A549 (cell line): ENCODE measurements at regions not wholly inside any gene's neighbourhood (a gene's known extent, or its start where the extent isn't known, plus 50 kb on each side); places are given as distances from the start of the nearest gene placed in this dataset.
"Not testable (repeated sequence)": the region's sequence is repeated elsewhere in the genome, so short reads cannot be mapped to it uniquely, and the experiment has no call there.

ENCODE experiments used
- ATAC-seq, 2 experiments: fragments of 200-7000 bp in 1 of 2; fragments of >200 bp in 1 of 2; cut with Nextera tagmentation in 1 of 2; cut with Tn5 transposase in 1 of 2; 3 replicates each; pipeline versions ENCODE4 v1.8.0 to v1.9.1; 2018 to 2020; ENCODE audit warnings: mild to moderate bottlenecking in 1 of 2, moderate library complexity in 1 of 2
- CTCF ChIA-PET: fragments of 300-600 bp; sonication (Branson Sonifier 250); formaldehyde crosslinking; extraction: SDS; loops from one replicate; lab custom pipeline; 2021; ENCODE audit warnings: antibody characterized with exemption, inconsistent platforms; lab: Yijun Ruan, JAX
- POLR2A ChIA-PET: fragments of 350-600 bp; formaldehyde crosslinking; extraction: SDS; loops from one replicate; lab custom pipeline; 2021; ENCODE audit warnings: antibody characterized with exemption, inconsistent platforms; lab: Yijun Ruan, JAX
- DNase-seq, 2 experiments: peaks; one replicate each; pipeline versions ENCODE4 v3.0.0 to v3.0.0-alpha.2; 2011 to 2016; ENCODE audit warnings: low read depth in 1 of 2, low spot score in 1 of 2
- FAIRE-seq: peaks from 2 replicates; lab custom pipeline; 2011; peaks lifted over from hg19 to GRCh38; lab: Jason Lieb, UNC
- H3K27ac ChIP-seq, 2 experiments: fragments of >200 bp; sonication (Bioruptor Twin); formaldehyde crosslinking; 3 replicates each; pipeline ENCODE4 v1.5.1; 2016 to 2017
- H3K4me1 ChIP-seq: fragments of >200 bp; sonication (Bioruptor Twin); formaldehyde crosslinking; 3 replicates; pipeline ENCODE4 v1.6.1; 2016
- H3K4me2 ChIP-seq: fragments of >200 bp; sonication (Bioruptor Twin); formaldehyde crosslinking; 3 replicates; pipeline ENCODE4 v1.6.1; 2016
- H3K4me3 ChIP-seq: fragments of >200 bp; sonication (Bioruptor Twin); formaldehyde crosslinking; 3 replicates; pipeline ENCODE4 v1.5.1; 2016
- H3K9me3 ChIP-seq: fragments of >200 bp; sonication (Bioruptor Twin); formaldehyde crosslinking; 3 replicates; pipeline ENCODE4 v1.6.1; 2016
- BHLHE40 ChIP-seq: IDR thresholded peaks from 2 replicates; pipeline ENCODE4 v1.6.1; 2012; ENCODE audit warnings: low read depth, low read length, inconsistent platforms
- CHD4 ChIP-seq: fragments of 200-600 bp; sonication (generic); IDR thresholded peaks from 2 replicates; pipeline ENCODE4 v1.6.1; 2016; ENCODE audit warnings: antibody characterized with exemption, mild to moderate bottlenecking, borderline replicate concordance
- EP300 ChIP-seq, 2 experiments: fragments of >200 bp; sonication (Bioruptor Twin); formaldehyde crosslinking; IDR thresholded peaks; 2 replicates in 1 of 2; 3 replicates in 1 of 2; pipeline ENCODE4 v1.6.1; 2016 to 2017
- HDAC2 ChIP-seq: fragments of 200-600 bp; sonication (generic); IDR thresholded peaks from 2 replicates; pipeline ENCODE4 v1.6.1; 2016
- HEYL ChIP-seq: fragments of 250-450 bp; sonication (Bioruptor Pico); IDR thresholded peaks from 2 replicates; pipeline ENCODE4 v1.8.0; 2021; ENCODE audit warnings: mild to moderate bottlenecking, moderate library complexity
- HOXA7 ChIP-seq: fragments of 250-450 bp; sonication (Bioruptor Pico); IDR thresholded peaks from 2 replicates; pipeline ENCODE4 v1.5.0; 2020; ENCODE audit warnings: mild to moderate bottlenecking, moderate library complexity
- JUNB ChIP-seq: fragments of >200 bp; sonication (Bioruptor Twin); formaldehyde crosslinking; IDR thresholded peaks from 2 replicates; pipeline ENCODE4 v1.6.1; 2016
- MYC ChIP-seq: IDR thresholded peaks from 2 replicates; pipeline ENCODE4 v1.6.1; 2012; ENCODE audit warnings: mild to moderate bottlenecking, inconsistent platforms, low read length, improper control_type of control experiment, borderline replicate concordance
- NFE2L2 ChIP-seq: fragments of 150-350 bp; conservative IDR thresholded peaks from 2 replicates; pipeline ENCODE4 v1.6.1; 2014; ENCODE audit warnings: low read length
- NPAS2 ChIP-seq: fragments of 250-450 bp; sonication (Bioruptor Pico); IDR thresholded peaks from 2 replicates; pipeline ENCODE4 v1.8.0; 2022; ENCODE audit warnings: mild to moderate bottlenecking, moderate library complexity, borderline replicate concordance
- RCOR1 ChIP-seq: fragments of 150-350 bp; IDR thresholded peaks from 2 replicates; pipeline ENCODE4 v1.6.1; 2014; ENCODE audit warnings: antibody characterized with exemption, low read length, low read depth
- RFX5 ChIP-seq: fragments of 450-650 bp; IDR thresholded peaks from 2 replicates; pipeline ENCODE4 v1.7.1; 2014; ENCODE audit warnings: antibody characterized with exemption, mild to moderate bottlenecking, moderate library complexity
- RNF2 ChIP-seq: fragments of 200-600 bp; sonication (generic); IDR thresholded peaks from 2 replicates; pipeline ENCODE4 v1.6.1; 2016; ENCODE audit warnings: low read depth, mild to moderate bottlenecking, antibody characterized with exemption, moderate library complexity, borderline replicate concordance
- SMC3 ChIP-seq: fragments of >200 bp; sonication (Bioruptor Twin); formaldehyde crosslinking; IDR thresholded peaks from 3 replicates; pipeline ENCODE4 v1.6.1; 2018; ENCODE audit warnings: inconsistent platforms
- WGBS: methylation state at CpG from one replicate; pipeline ENCODE4 v1.1.6; 2017; ENCODE audit errors: missing lambda C conversion rate; 5-methylcytosine and 5-hydroxymethylcytosine counted together
- TF ChIP-seq, protein P1 (sequence below): fragments of >200 bp; sonication (Bioruptor Twin); formaldehyde crosslinking; IDR thresholded peaks from 3 replicates; pipeline ENCODE4 v1.6.1; 2016
- TF ChIP-seq, protein P2 (sequence below): fragments of 150-350 bp; IDR thresholded peaks from 2 replicates; pipeline ENCODE4 v1.6.1; 2014; ENCODE audit warnings: low read depth, mild to moderate bottlenecking, low read length
- TF ChIP-seq, protein P3 (sequence below): IDR thresholded peaks from 2 replicates; pipeline ENCODE4 v1.6.1; 2012; ENCODE audit warnings: low read depth, borderline replicate concordance
- TF ChIP-seq, protein P4 (sequence below): fragments of 450-650 bp; IDR thresholded peaks from 2 replicates; pipeline ENCODE4 v1.6.1; 2014; ENCODE audit warnings: antibody characterized with exemption
- TF ChIP-seq, protein P5 (sequence below): fragments of 200-600 bp; sonication (generic); IDR thresholded peaks from 2 replicates; pipeline ENCODE4 v1.6.1; 2016; ENCODE audit warnings: antibody characterized with exemption, mild to moderate bottlenecking, moderate library complexity

DNA sequence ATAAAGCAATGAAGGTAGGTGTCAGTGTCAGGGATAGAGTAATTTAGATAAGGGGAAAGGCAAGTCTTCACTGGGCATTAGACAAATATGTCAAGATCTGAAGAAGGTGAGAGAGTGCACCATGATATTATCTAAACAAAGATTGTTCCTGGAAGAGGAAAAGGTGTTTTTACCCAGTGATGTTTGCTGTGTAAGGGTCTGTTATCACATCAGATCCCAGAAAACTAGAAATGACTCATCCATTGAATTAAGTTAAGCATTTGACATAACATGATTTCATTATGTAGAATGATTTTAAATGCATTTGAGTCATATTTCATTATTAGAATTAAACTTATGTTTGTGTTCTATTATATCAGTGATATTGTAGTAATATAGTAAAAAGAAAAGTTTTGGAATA lies 1279.5 kb upstream of the CITED2 start (continued):
- TF ChIP-seq, protein P1, sequence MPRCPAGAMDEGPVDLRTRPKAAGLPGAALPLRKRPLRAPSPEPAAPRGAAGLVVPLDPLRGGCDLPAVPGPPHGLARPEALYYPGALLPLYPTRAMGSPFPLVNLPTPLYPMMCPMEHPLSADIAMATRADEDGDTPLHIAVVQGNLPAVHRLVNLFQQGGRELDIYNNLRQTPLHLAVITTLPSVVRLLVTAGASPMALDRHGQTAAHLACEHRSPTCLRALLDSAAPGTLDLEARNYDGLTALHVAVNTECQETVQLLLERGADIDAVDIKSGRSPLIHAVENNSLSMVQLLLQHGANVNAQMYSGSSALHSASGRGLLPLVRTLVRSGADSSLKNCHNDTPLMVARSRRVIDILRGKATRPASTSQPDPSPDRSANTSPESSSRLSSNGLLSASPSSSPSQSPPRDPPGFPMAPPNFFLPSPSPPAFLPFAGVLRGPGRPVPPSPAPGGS, result no peak
- TF ChIP-seq NPAS2 (CRISPR knock-in tag) (no peak), HOXA7 (CRISPR knock-in tag) (no peak)
- TF ChIP-seq, all 56 proteins: peak for 0

DNA sequence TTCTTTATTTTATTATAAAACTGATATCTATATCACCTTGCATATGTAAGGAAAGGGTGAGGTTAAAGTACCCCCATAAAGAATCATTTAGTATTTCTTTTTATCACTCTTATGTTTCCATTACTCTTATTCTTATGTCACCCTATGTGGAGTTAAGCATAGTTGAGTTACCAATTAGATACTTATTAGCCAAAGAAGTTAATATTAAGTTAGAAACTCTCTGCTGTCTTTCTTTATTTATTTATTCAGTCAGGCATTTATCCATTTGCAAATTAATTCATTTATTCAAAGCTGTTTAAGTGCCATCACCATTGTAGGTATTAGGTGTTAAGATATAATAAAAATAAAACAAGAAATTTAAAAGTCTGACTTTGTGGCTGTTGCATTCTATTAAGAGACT lies 1279.1 kb upstream of the CITED2 start:
- no peak overlapping the region for H3K4me3 ChIP-seq
- H3K9me3 ChIP-seq, result no peaks in the 10 kb centered on the region
- H3K4me2 ChIP-seq, result no peak overlapping the region
- no peak for ATAC-seq
- POLR2A ChIA-PET, result no interaction called here
- no peaks in the 10 kb centered on the region for H3K4me1 ChIP-seq
- CTCF ChIA-PET, result no interaction called here
- H3K27ac ChIP-seq, result no peak overlapping the region
- no peak for FAIRE-seq
- no peak for DNase-seq
- TF ChIP-seq RCOR1 (no peak), HDAC2 (no peak), MYC (no peak), RFX5 (no peak)

DNA sequence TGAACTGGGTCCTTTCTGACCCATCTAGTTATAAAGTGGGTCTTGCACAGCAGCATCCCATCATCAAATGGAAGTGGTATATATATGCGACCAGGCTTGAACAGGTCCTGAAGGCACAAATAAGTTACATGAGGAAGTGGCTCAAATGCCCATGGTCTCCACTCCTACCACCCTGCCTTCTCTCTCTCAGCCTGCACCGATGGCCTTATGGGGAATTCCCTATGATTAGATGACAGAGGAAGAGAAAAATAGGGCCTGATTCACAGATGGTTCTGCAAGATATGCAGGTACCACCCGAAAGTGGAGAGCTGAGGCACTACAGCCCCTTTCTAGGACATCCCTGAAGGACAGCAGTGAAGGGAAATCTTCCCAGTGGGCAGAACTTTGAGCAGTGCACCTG lies 1275.1 kb upstream of the CITED2 start:
- WGBS, result 44% methylated on average over 3 of the region's 3 CpGs
- H3K27ac ChIP-seq, ATAC-seq, CTCF ChIA-PET, H3K4me2 ChIP-seq, FAIRE-seq, H3K4me3 ChIP-seq, POLR2A ChIA-PET, H3K9me3 ChIP-seq, DNase-seq, H3K4me1 ChIP-seq: not testable (repeated sequence)

DNA sequence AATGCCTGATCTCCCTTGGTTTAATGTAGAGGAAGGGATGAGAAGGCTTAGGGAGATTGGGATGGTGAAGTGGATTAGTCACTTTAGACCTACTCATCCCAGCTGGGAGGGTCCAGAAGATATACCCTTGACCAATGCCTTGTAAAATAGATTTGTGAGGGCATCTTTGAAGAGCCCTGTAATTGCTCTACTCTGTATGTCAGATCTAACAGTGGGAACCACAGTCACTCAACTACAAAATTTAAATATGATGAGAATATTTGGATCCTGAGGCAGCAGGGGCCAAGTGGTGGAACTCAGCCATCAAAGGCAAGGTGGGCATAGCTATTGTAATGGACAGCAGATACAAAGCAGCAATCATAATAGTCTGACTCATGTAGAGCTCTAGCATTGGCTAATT lies 1272.9 kb upstream of the CITED2 start:
- CTCF ChIA-PET, POLR2A ChIA-PET, H3K4me1 ChIP-seq, H3K9me3 ChIP-seq, H3K4me3 ChIP-seq, H3K4me2 ChIP-seq, DNase-seq, ATAC-seq, FAIRE-seq, H3K27ac ChIP-seq: not testable (repeated sequence)

DNA sequence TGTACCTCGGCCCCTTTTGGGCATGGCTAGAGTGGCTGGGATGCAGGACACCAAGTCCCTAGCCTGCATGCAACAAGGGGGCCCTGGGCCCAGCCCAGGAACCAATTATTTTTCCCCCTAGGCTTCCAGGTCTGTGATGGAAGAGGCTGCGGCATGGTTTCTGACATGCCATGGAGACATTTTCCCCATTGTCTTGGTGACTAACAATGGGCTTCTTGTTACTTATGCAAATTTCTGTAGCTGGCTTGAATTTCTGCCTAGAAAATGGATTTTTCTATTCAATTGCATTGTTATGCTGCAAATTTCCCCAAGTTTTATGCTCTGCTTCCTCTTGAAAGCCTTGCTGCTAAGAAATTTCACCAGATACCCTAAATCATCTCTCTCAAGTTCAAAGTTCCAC lies 1269.6 kb upstream of the CITED2 start:
- ChIA-PET CTCF (no interaction called here), POLR2A (no interaction called here)
- 63% methylated on average over 1 of the region's 2 CpGs for WGBS
- H3K4me1 ChIP-seq, result no peaks in the 10 kb centered on the region
- H3K4me2 ChIP-seq, result no peak overlapping the region
- 0 out of 3 replicates have a peak, but pooled peaks cover 4% of the 10 kb centered on the region for H3K9me3 ChIP-seq
- ATAC-seq (no peak), FAIRE-seq (no peak)
- no peak overlapping the region for H3K27ac ChIP-seq
- TF ChIP-seq CHD4, result no peak
- TF ChIP-seq SMC3, result no peak
- no peak for TF ChIP-seq RNF2
- TF ChIP-seq JUNB, result no peak
- TF ChIP-seq, all 56 proteins: peak for 0
- no peak overlapping the region for H3K4me3 ChIP-seq
- DNase-seq, result no peak

DNA sequence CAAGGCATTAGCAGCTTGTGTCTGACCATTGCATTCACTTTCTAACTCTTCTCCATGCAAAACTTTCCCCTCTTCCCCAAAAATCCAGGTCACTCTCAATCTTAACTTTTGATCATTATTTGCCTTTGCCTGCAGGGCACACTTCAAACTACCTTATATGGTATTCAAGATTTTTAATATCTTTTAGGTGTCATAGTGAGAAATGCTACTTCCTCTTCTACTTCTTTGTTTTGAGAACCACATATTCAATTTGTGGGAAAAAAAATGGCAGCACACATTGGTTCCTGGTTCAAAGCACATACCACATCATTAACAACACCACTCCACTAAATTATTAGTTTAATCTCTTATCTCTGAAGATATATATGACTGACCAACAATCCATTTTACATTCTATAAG lies 1267.0 kb upstream of the CITED2 start:
- Histone ChIP-seq H3K4me1 (no peaks in the 10 kb centered on the region), H3K27ac (no peak overlapping the region), H3K4me2 (no peak overlapping the region), H3K4me3 (no peak overlapping the region), H3K9me3 (no peaks in the 10 kb centered on the region)
- POLR2A ChIA-PET, result no interaction called here
- ATAC-seq, result no peak
- CTCF ChIA-PET, result no interaction called here
- no peak for DNase-seq
- no peak for FAIRE-seq
- TF ChIP-seq, protein P2, sequence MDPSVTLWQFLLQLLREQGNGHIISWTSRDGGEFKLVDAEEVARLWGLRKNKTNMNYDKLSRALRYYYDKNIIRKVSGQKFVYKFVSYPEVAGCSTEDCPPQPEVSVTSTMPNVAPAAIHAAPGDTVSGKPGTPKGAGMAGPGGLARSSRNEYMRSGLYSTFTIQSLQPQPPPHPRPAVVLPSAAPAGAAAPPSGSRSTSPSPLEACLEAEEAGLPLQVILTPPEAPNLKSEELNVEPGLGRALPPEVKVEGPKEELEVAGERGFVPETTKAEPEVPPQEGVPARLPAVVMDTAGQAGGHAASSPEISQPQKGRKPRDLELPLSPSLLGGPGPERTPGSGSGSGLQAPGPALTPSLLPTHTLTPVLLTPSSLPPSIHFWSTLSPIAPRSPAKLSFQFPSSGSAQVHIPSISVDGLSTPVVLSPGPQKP, result no peak
- no peak for TF ChIP-seq HEYL
- TF ChIP-seq, protein P3, sequence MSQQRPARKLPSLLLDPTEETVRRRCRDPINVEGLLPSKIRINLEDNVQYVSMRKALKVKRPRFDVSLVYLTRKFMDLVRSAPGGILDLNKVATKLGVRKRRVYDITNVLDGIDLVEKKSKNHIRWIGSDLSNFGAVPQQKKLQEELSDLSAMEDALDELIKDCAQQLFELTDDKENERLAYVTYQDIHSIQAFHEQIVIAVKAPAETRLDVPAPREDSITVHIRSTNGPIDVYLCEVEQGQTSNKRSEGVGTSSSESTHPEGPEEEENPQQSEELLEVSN, result no peak
- TF ChIP-seq EP300 (IDR thresholded peaks at IDR 0.05), result no peak
- no peak for TF ChIP-seq BHLHE40
- TF ChIP-seq, protein P4, sequence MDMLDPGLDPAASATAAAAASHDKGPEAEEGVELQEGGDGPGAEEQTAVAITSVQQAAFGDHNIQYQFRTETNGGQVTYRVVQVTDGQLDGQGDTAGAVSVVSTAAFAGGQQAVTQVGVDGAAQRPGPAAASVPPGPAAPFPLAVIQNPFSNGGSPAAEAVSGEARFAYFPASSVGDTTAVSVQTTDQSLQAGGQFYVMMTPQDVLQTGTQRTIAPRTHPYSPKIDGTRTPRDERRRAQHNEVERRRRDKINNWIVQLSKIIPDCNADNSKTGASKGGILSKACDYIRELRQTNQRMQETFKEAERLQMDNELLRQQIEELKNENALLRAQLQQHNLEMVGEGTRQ, result no peak
- TF ChIP-seq NFE2L2, result no peak
- no peak for TF ChIP-seq RNF2
- no peak for TF ChIP-seq NPAS2 (CRISPR knock-in tag)
- TF ChIP-seq MYC, result no peak
- TF ChIP-seq, protein P5, sequence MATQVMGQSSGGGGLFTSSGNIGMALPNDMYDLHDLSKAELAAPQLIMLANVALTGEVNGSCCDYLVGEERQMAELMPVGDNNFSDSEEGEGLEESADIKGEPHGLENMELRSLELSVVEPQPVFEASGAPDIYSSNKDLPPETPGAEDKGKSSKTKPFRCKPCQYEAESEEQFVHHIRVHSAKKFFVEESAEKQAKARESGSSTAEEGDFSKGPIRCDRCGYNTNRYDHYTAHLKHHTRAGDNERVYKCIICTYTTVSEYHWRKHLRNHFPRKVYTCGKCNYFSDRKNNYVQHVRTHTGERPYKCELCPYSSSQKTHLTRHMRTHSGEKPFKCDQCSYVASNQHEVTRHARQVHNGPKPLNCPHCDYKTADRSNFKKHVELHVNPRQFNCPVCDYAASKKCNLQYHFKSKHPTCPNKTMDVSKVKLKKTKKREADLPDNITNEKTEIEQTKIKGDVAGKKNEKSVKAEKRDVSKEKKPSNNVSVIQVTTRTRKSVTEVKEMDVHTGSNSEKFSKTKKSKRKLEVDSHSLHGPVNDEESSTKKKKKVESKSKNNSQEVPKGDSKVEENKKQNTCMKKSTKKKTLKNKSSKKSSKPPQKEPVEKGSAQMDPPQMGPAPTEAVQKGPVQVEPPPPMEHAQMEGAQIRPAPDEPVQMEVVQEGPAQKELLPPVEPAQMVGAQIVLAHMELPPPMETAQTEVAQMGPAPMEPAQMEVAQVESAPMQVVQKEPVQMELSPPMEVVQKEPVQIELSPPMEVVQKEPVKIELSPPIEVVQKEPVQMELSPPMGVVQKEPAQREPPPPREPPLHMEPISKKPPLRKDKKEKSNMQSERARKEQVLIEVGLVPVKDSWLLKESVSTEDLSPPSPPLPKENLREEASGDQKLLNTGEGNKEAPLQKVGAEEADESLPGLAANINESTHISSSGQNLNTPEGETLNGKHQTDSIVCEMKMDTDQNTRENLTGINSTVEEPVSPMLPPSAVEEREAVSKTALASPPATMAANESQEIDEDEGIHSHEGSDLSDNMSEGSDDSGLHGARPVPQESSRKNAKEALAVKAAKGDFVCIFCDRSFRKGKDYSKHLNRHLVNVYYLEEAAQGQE, result no peak
